Activated T-helper 1 cell treated with anti-CD3 and anti-CD28 coated beads, Interleukin-2, amount 50 U/mL, for 16 hours (primary cell): ENCODE measurements at regions not wholly inside any gene's neighbourhood (a gene's known extent, or its start where the extent isn't known, plus 50 kb on each side); places are given as distances from the start of the nearest gene placed in this dataset.
"Not testable (repeated sequence)": the region's sequence is repeated elsewhere in the genome, so short reads cannot be mapped to it uniquely, and the experiment has no call there.

Source experiments
- DNase-seq, 2 donors: peaks; one replicate each; pipeline ENCODE4 v3.0.0-alpha.2; 2020; ENCODE audit warnings: low read depth in 1 of 2, low spot score in 1 of 2

DNA sequence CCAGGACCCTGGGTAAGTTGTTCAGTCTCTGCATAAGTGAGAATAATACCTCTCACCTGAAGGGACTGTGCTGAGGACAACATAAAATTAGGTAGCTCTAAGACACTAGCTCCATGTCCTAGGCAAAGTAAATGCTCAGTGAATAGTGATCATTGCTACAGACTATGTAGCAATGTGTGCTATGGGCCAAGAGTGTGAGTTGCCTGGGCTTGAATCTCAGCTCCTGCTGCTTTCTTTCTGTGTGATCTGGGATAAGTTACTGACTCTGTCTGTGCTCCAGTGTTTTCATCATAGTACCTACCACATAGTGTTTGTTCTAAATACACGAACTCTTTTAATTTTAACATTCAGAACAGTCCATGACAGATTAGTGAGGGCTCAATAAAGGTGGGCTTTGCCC lies 81.1 kb upstream of the MFGE8 start:
- DNase-seq, result no peak

DNA sequence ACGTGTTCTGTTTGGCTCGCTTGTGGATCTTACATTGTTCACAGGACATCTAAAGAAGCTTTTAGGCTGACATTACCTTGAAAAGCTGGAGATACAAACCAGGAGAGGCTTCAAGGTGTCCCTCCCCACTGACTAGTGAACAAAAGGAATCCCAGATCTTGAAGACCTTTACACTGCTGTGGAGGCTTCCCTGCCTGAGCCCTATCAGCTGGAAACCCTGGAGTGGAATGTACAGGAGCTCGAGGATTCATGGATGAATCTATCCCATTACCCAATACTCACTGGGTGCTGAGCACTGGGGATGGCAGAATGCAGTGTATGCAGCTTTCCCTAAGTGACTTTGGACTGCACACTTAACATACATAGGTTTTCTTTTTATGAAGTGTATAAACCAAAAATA lies 82.3 kb upstream of the MFGE8 start:
- DNase-seq, result no peak

DNA sequence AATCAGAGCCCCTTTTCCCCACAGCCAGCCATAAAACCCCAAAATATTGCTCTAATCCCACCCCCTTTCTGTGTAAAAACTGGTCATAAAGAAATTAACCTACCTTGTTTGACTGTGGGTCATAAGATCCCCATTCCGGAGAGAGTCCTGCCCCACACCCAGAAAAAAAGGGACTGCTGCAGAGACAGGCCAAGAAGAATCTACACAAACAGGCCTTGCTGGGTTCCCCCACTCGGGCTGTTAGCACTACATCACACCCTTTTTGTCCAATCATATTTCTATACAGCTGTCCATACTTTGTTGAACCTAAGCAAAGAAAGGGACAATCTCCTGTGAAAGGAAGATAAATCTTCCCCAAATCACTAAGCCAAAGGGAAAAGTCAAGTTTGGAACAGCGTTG lies 84.4 kb upstream of the MFGE8 start:
- DNase-seq, result no peak

DNA sequence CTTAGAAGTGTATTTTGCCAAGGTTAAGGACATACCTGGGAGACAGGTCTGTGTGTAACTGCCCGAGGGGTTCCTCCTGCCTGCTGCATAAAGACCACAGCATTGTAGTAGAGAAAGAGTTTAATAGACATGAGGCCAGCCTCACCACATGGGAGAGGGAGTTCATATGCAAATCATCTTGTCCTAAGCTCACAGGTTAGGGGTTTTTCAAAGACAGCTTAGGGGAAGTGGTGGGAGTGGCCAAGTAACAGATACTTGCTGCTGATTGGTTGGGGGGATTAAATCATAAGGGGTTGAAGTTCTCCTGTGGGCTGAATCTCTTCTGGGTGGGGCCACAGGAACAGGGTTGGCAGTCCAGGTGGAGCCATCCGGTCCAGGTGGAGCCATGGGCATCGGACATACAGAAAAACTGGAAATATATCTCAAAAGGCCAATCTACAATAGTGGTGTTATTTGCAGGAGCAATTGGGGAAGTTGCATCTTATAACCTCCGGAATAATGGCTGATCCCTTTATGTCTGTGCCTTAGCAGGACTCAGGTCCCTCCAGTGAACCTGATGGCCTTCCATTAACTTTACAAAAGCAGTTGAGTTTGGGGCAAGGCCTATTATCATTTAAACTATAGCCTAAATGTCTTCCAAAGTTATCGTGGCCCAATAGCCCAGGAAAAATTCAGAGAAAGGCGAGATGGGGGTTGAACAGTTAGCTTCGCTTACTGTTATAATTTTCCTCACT lies 86.0 kb upstream of the MFGE8 start:
- no peak for DNase-seq

DNA sequence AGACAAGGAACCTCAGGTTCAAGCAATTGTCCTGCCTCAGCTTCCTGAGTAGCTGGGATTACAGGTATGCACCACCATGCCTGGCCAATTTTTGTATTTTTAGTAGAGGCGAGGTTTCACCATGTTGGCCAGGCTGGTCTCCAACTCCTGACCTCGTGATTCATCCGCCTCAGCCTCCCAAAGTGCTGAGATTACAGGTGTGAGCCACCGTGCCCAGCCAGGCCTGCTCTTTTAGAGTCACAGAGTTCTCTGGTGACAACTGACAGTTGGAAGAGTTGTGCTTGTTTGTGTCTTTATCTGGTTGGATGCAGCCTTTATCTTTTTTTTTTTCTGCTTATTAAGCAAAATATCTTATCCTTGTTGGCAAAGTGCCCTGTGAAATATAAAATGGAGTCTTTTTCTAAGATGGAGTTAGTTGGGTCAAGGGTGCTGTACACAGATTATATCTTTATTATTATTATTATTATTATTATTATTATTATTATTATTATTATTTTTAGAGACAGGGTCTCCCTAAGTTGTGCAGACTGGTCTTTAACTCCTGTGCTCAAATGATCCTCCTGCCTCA lies 86.5 kb upstream of the ABHD2 start:
- DNase-seq, result not testable (repeated sequence)

DNA sequence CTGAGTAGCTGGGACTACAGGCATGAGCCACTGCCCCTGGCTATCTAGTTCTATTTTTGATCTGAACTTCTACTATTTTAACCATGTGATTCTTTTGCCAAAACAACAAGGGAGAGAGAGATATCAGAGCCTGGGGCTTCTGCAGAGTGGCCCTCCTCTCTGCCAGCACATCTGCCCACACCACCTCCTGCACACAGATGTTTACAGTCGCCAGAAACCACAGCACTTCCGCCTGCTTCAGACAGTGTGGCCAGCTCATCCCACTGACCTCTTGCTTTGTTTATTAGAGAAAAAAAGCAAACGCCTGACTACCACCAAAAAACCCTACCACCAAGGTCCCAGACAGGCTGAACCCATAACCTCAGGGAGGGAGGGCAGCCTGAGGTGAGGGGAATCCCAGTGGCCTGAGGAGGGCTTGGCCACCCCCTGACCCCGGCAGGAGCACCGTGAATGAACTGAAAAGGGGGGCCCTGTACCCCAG lies 85.9 kb upstream of the ABHD2 start:
- no peak for DNase-seq

DNA sequence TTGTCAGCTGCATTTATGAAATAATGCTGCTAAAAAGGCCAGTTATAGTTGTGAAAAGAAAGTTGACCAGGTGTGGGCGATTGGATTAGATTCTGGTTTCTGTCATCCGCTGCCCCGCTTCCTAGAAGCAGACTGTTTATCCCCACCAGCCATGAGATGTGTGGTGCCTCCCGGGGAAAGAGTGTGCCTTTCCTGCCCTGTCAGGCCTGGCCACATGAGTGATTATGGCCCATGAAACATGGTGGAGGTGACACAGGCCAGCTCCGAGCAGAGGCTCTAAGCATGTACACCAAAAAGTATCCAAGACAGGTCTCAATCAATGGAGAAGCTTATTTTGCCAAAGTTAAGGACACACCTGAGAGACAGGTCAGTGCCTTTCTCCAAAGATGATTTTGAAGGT lies 85.4 kb upstream of the ABHD2 start:
- DNase-seq, result no peak

DNA sequence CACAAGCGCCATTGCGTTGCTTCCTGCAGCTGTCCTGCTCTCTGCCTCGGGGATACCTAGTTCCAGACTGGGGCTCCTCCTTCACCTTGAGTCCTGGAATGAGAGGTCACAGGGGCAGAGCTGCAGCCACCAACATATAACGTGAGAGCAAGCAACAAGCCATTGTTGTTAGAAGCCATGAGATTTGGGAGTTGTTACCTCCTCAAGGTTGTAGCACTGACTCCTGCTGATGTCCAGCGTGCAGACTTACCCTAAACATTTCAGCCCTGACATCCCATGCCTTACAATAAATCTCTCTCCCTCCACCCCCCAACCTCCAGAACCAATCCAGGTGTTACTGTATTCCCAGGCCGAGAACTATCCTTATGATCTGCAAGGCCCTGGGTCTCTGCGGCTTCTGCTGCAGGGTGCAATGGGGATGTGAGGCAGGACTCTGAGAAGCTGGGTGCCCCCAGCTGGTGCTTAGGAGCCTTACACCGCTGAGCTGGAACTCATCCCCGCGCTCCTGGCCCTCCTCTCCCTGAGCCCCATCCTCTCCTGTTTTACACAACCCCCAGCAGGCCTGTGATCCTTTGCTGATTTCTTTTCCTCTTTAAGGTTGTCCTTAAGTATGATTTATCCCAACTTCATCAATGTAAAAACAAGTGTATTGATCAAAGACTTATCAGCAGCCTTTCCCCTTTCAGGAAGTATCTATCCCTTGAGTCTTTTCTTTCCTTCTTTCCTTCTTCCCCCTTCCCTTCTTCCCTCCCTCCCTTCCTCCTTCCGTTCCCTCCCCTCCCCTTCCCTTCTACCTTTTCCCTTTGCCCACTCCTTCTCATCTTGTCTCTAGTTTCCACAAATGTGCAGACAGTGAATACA lies 84.2 kb upstream of the ABHD2 start:
- no peak for DNase-seq

DNA sequence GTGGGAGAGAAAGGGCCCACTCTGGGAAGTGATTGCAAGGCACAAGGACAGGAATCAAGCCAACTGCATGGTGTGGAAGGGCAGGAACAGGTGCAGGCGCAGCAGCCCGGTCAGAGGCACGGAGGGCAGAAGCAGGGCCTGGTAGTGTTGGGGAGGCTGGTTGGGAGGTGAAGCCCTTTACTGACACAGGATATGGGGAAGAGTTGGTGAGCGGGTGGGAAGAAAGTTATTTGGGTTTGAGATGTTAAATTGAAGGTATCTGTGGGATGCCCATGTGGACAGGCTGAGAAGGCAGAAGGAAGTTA lies 83.6 kb upstream of the ABHD2 start:
- DNase-seq, result no peak

DNA sequence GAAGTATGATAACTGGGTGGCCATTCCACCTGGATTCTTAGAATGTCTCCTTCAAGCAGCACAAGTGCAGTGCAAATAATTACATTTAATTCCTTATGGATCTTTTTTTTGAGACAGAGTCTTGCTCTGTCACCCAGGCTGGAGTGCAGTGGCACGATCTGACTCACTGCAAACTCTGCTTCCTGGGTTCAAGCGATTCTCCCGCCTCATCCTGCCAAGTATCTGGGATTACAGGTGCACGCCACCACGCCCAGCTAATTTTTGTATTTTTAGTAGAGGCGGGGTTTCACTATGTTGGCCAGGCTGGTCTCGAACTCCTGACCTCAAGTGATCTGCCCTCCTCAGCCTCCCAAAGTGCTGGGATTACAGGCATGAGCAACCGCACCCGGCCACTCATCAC lies 80.7 kb upstream of the ABHD2 start:
- not testable (repeated sequence) for DNase-seq

DNA sequence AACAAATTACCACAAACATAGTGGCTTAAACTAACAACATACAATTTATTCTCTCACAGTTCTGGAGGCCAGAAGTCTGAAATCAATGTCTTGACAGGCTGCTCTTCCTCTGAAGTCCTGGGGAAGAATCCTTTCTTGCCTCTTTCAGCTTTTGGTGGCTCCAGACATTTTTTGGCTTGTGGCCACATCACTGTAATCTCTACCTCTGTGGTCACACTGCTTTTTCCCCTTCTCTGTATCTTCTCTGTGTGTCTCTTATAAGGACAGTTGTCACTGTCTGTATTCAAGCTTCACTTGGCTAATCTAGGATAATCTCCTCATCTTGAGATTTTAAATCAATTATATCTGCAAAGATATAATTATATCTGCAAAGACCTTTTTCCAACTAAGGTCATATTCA lies 80.3 kb upstream of the ABHD2 start:
- no peak for DNase-seq

DNA sequence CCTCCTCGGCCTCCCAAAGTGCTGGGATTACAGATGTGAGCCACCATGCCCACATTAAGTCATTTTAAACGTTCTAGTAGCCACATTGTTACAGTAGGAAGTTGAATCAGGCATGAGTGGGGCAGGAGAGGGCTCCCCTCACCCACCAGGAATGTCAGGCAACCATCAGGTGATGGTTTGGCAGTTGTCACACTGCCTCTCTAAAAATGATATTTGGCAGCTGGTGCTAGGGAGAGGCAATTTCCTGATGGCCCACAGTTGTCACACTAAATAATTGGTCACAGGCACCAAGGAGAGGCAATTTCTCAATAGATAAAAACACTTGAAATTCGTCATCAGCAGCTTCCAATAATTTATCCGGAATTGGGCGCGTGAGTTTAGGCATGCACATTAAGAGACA lies 79.2 kb upstream of the ABHD2 start:
- DNase-seq, result no peak

DNA sequence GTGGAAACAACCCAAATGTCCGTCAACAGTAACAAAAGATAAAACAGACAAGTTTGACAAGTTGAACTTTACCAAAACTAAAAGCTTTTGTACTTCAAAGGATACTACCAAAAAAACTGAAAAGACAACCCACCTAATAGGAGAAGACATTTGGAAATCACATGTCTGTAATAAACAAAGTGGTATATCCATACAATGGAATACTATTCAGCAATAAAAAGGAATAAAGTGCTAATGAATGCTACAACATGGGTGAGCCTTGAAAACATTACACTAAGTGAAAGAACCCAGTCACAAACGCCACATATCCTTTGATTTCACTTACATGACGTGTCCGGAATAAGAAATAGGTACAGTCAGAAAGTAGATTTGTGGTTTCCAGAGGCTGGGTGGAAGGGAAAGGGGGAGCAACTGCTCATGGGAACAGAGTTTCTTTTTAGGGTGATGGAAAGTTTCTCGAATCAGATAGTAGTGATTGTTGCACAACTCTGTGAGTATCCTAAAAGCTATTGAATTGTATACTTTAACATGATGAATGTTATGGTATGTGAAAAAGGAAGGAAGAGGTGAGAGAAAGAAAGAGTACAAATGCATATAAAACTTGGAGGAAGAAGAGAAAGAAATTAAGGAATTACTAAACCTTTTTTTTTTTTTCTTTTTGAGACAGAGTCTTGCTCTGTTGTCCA lies 72.7 kb upstream of the ABHD2 start:
- no peak for DNase-seq

DNA sequence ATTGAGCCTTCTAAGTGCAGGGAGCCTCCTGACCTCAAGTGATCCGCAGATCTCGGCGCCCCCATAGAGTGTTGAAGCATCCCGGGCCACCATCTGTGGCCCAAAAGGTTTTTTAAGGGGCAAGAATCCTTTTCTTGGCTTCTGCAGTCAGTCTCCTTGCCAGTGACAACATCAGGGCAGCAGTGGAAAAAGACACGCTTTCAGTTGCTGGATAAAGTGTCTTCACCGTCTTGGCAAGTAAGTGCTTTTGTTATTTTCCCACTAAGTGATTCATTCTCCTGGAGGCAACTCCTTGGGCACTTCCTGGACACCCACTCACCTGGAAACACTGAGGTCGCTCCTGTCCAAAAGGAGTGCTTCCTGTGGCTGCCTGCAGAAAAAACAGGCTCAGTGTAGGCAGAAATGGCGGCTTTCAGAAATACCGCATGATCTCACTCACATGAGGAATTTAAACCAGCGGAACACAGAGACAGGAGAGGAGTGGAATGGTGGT lies 71.7 kb upstream of the ABHD2 start:
- DNase-seq, result no peak

DNA sequence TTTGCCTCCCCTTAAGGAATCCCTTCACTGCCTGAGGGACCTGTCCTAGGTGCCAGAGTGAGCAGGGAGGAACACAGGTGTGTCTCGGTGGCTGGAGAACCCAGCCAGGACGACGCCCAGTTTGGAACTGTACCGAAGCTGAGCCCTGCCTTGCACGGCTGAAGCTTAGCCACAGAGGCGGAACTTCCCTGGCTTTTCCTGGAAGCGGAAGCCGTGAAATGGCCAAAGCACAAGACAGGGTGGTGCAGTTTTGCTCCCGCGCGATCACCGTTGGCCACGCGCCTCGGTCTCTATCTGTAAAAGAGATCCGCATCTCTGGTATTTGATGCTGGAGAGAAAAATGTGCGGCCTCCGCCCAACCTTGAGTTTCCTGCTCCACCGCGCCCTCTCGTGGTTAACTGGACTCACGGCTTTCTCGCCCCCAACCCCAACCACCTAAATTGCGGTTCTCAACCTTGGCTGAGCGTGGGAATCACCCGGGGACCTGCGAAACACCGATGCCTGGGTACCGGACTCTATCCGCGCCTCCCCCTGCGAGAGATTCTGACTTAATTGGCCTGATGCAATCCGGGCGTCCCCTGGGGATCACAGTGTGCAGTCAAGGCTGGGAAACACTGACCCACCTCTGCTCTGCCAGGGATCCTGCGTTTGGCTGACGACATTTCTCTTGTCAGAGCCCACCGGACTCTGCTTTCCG lies 70.7 kb upstream of the ABHD2 start:
- peak; percentile 64 to 80 for DNase-seq

DNA sequence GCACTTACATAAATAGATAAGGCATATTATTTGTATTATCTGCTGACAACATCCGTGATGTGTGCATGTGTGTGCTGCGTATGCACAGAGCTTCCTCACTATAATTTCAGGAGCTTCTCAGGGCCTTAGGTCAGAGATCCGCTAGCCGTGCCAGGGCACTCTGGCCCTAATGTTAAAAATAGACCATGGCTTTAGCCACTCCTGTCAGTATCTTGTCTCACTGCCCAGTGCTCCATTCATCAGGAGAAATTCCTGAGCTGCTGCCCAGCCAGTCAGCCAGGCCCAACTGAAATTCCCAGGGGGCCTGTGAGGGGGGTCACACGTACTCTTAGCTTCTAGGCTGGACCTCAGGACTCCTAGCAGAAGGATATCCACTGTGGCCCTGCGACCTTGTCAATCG lies 70.0 kb upstream of the ABHD2 start:
- DNase-seq, result no peak

DNA sequence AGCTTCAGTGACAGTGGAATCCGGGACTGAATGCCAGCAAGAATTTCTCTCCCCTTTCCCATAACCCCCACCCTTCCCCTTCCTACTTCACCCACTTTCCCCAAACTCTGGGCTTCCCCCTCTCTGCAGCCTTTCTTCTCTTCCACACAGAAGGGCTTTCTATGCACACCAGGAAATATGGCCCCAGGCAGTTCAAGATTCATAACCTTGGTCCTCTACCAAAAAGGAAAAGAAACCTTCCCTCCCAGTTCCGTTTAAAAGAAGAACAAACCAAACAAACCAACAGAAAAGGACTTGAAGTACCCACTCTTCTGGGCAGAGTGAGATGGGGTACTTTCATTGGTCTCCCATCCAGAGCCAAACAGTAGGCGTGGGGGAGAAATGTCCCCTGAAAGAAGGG lies 68.8 kb upstream of the ABHD2 start:
- no peak for DNase-seq

DNA sequence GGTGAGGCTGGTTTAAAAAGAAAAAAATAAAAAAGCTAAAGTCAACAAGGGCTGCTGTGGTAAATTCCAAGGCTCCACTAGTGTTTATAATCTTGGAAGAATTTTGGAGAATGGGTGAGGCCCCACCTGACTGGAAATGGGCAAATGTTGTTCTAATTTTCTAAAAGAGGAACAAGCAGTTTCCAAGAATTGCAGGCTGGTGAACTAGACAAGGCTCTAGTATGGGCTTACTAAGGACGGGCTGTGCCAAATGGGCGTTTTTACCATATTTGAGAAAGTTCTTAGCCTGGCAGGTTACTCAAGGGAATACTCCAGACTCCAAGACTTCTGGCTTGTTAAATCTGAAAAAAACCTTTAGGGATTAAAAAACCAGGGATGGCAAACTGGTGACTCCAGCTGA lies 67.0 kb upstream of the ABHD2 start:
- no peak for DNase-seq

DNA sequence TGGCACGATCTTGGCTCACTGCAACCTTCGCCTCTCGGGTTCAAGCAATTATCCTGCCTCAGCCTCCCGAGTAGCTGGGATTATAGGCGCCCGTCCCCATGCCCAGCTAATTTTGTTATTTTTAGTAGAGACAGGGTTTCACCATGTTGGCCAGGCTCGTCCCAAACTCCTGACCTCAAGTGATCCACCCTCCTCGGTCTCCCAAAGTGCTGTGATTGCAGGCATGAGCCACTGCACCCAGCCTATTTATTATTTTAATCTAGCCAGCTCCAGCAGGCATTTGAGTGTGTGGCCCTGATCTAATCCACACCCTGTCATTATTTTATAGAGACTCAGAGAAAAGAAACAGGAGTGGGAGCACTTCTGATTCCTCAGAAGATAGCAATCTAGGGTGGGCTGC lies 66.4 kb upstream of the ABHD2 start:
- not testable (repeated sequence) for DNase-seq

DNA sequence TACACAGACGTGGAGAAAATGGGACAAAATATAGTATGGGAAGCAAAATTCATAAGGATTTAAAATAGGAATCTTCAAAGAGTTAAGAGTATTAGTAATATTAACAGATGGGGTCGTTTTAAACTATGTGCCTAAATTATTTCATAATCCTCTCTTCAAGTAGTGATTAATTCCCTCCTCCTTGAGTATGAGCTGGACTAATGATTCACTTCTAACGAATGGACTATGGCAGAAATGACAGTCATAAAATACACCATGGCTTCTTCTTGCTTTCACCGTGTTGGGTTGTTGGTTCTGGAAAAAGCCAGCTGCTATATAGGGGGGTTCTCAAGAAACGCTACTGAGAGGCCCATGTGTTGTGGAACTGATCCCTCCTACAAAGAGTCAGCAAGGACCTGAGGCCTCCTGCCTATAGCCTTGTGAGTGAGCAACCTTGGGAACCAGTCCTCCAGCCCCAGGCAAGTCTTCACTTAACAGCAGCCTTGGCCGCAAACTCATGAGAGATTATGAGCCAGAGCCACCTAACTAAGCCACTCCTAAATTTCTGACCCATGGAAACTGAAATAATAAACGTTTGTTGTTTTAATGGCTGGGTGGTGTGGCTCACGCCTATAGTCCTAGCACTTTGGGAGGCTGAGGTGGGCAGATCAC lies 64.8 kb upstream of the ABHD2 start:
- DNase-seq, result no peak

DNA sequence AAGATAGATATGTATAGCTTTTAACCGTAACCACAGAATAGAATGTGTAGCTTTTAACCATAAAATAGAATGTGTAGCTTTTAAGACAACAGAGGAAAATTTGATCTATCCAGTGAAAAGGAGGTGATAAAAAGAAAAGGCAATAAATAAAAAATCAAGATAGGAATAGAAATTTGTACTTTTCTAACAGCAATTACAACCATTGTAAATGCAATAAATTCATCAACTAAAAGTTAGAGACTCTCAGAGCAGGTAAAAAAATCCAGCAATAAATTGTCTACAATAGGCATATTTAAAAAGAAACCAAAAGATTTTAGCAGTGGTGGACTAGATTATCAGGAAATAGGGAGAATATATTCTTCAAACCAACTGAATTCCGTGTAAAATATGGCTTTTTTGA lies 63.8 kb upstream of the ABHD2 start:
- no peak for DNase-seq
